OCI-LY7 (cell line): ENCODE measurements at regions not wholly inside any gene's neighbourhood (a gene's known extent, or its start where the extent isn't known, plus 50 kb on each side); places are given as distances from the start of the nearest gene placed in this dataset.

ENCODE experiments used
- BruUV-seq: library from RNA; stranded (reverse); fragments of 400-500 nt; replicated peaks from 2 replicates; lab custom pipeline; 2021; lab: Mats Ljungman, UMichigan
- CTCF ChIA-PET: fragments of 300-600 bp; sonication (Branson Sonifier 250); formaldehyde crosslinking; loops from one replicate; lab custom pipeline; 2022; ENCODE audit warnings: antibody characterized with exemption; ENCODE audit not compliant: unreplicated experiment; lab: Charles Lee
- POLR2A ChIA-PET: fragments of 300-600 bp; sonication (Branson Sonifier 250); formaldehyde crosslinking; loops from one replicate; lab custom pipeline; 2022; ENCODE audit warnings: antibody characterized with exemption; lab: Charles Lee
- DNase-seq: peaks from one replicate; pipeline ENCODE4 v3.0.0-alpha.2; 2015; ENCODE audit warnings: low spot score
- H2AFZ ChIP-seq: fragments of 200-600 bp; sonication (generic), shearing (Covaris generic); 2 replicates; pipeline ENCODE4 v1.6.1; 2014; ENCODE audit warnings: mild to moderate bottlenecking, antibody characterized with exemption, low read length, moderate library complexity
- H3K27ac ChIP-seq: fragments of 200-600 bp; sonication (generic); 2 replicates; pipeline ENCODE4 v1.5.1; 2014; ENCODE audit warnings: mixed run types, low read depth, mild to moderate bottlenecking, moderate library complexity, low read length, inconsistent platforms; ENCODE audit not compliant: poor library complexity, severe bottlenecking
- H3K36me3 ChIP-seq: fragments of 200-600 bp; sonication (generic); 2 replicates; pipeline ENCODE4 v1.6.1; 2014; ENCODE audit warnings: mild to moderate bottlenecking, antibody characterized with exemption, low read length, moderate library complexity, mixed read lengths; ENCODE audit not compliant: insufficient read depth
- H3K4me1 ChIP-seq: fragments of 200-600 bp; sonication (generic); 2 replicates; pipeline ENCODE4 v1.5.1; 2014; ENCODE audit warnings: mild to moderate bottlenecking, low read length; ENCODE audit not compliant: insufficient read depth, poor library complexity, severe bottlenecking
- H3K4me2 ChIP-seq: fragments of 200-600 bp; sonication (generic); 2 replicates; pipeline ENCODE4 v1.6.1; 2014; ENCODE audit warnings: mild to moderate bottlenecking, low read length
- H3K4me3 ChIP-seq: fragments of 200-600 bp; sonication (generic); 2 replicates; pipeline ENCODE4 v1.5.1; 2014; ENCODE audit warnings: mild to moderate bottlenecking, low read depth, low read length; ENCODE audit not compliant: poor library complexity, severe bottlenecking
- H3K79me2 ChIP-seq: fragments of 200-600 bp; sonication (generic); 2 replicates; pipeline ENCODE4 v1.6.1; 2016; ENCODE audit warnings: low read depth, mild to moderate bottlenecking, low read length, moderate library complexity, mixed read lengths; ENCODE audit not compliant: insufficient read depth
- H3K9me2 ChIP-seq: fragments of 200-600 bp; sonication (generic); 2 replicates; pipeline ENCODE4 v1.6.1; 2016; ENCODE audit warnings: mild to moderate bottlenecking, low read length, mixed read lengths; ENCODE audit not compliant: insufficient read depth
- H3K9me3 ChIP-seq: fragments of 200-600 bp; sonication (generic); 2 replicates; pipeline ENCODE4 v1.6.1; 2014; ENCODE audit warnings: mild to moderate bottlenecking, mixed run types, low read length, mixed read lengths
- H4K20me1 ChIP-seq: fragments of 200-600 bp; sonication (generic); 2 replicates; pipeline ENCODE4 v1.6.1; 2014; ENCODE audit warnings: mild to moderate bottlenecking, antibody characterized with exemption, low read length, moderate library complexity, mixed read lengths; ENCODE audit not compliant: insufficient read depth
- CTCF ChIP-seq: fragments of 200-600 bp; sonication (generic); conservative IDR thresholded peaks from 2 replicates; pipeline ENCODE4 v1.5.1; 2014; ENCODE audit warnings: mild to moderate bottlenecking, antibody characterized with exemption, low read length, moderate library complexity, mixed read lengths
- EZH2phosphoT487 ChIP-seq: fragments of 200-600 bp; sonication (generic); IDR thresholded peaks from 2 replicates; pipeline ENCODE4 v1.6.1; 2018; ENCODE audit warnings: low read depth, borderline replicate concordance, mild to moderate bottlenecking, mixed run types, antibody characterized with exemption, low read length, moderate library complexity, mixed read lengths
- intact Hi-C: fragments of 100-400 bp; cut with micrococcal nuclease; formaldehyde crosslinking; loops from one replicate; pipeline ENCODE4 v1.10.0; 2022; ENCODE audit not compliant: unreplicated experiment

- H3K79me2 ChIP-seq = no peaks in the 10 kb centered on the region
- TF ChIP-seq EZH2phosphoT487 (no peak), CTCF (no peak)
- no peaks in the 10 kb centered on the region for H3K9me3 ChIP-seq
- no peaks in the 10 kb centered on the region for H3K9me2 ChIP-seq
- no peaks in the 10 kb centered on the region for H3K36me3 ChIP-seq
- no peaks in the 10 kb centered on the region for H3K4me1 ChIP-seq
- no peak for DNase-seq
- no TSS peak for BruUV-seq
- no peak overlapping the region for H3K27ac ChIP-seq
- H4K20me1 ChIP-seq = no peaks in the 10 kb centered on the region
- H2AFZ ChIP-seq = no peak overlapping the region
- no peak overlapping the region for H3K4me2 ChIP-seq
- ChIA-PET CTCF (no interaction called here), POLR2A (no interaction called here)
- no peak overlapping the region for H3K4me3 ChIP-seq
- intact Hi-C loops = no loop called here
Observed at GRCh38 chr2:239739206-239739605, 285.9 kb downstream of the NDUFA10 start.

- Histone ChIP-seq H3K36me3 (no peaks in the 10 kb centered on the region), H3K4me1 (no peaks in the 10 kb centered on the region), H3K9me2 (no peaks in the 10 kb centered on the region), H3K9me3 (no peaks in the 10 kb centered on the region), H3K4me3 (no peak overlapping the region), H2AFZ (no peak overlapping the region), H3K79me2 (no peaks in the 10 kb centered on the region), H3K27ac (no peak overlapping the region), H4K20me1 (no peaks in the 10 kb centered on the region), H3K4me2 (no peak overlapping the region)
- ChIA-PET POLR2A (no interaction called here), CTCF (no interaction called here)
- intact Hi-C loops = no loop called here
- no peak for DNase-seq
- BruUV-seq = no TSS peak
- TF ChIP-seq CTCF (no peak), EZH2phosphoT487 (no peak)
Observed at GRCh38 chr2:239738159-239738558, 287.0 kb downstream of the NDUFA10 start.

GRCh38 chr2:239737144-239737463, 288.0 kb downstream of the NDUFA10 start:
- Histone ChIP-seq H3K4me1 (no peaks in the 10 kb centered on the region), H3K9me3 (no peaks in the 10 kb centered on the region), H3K36me3 (no peaks in the 10 kb centered on the region), H3K79me2 (no peaks in the 10 kb centered on the region), H3K4me3 (no peak overlapping the region), H4K20me1 (no peaks in the 10 kb centered on the region), H3K9me2 (no peaks in the 10 kb centered on the region), H3K27ac (no peak overlapping the region), H2AFZ (no peak overlapping the region), H3K4me2 (no peak overlapping the region)
- DNase-seq = no peak
- no TSS peak for BruUV-seq
- ChIA-PET CTCF (no interaction called here), POLR2A (no interaction called here)
- intact Hi-C loops = no loop called here
- no peak for TF ChIP-seq EZH2phosphoT487
- no peak for TF ChIP-seq CTCF
